Keratinocyte (primary cell): ENCODE measurements at regions not wholly inside any gene's neighbourhood (a gene's known extent, or its start where the extent isn't known, plus 50 kb on each side); places are given as distances from the start of the nearest gene placed in this dataset.

Experiments
- DNase-seq: peaks from one replicate; pipeline ENCODE4 v3.0.0-alpha.2; 2011; ENCODE audit warnings: low read depth, missing footprints, low spot score
- FAIRE-seq: peaks from 2 replicates; lab custom pipeline; 2011; peaks lifted over from hg19 to GRCh38; lab: Jason Lieb, UNC
- H2AFZ ChIP-seq: 2 replicates; pipeline ENCODE4 v1.6.0; 2012; ENCODE audit warnings: low read length, control low read depth, inconsistent platforms; ENCODE audit not compliant: control insufficient read depth
- H3K27ac ChIP-seq: 2 replicates; pipeline ENCODE4 v1.5.1; 2011; ENCODE audit warnings: low read length; ENCODE audit not compliant: control insufficient read depth, insufficient read depth
- H3K27me3 ChIP-seq: 3 replicates; pipeline ENCODE4 v1.6.0; 2011; ENCODE audit warnings: low read length; ENCODE audit not compliant: control insufficient read depth, insufficient read depth; ENCODE audit errors: extremely low read depth
- H3K36me3 ChIP-seq, 2 experiments: 2 replicates in 1 of 2; 3 replicates in 1 of 2; pipeline ENCODE4 v1.5.1; 2011; ENCODE audit warnings: low read length in 2 of 2, mild to moderate bottlenecking in 1 of 2; ENCODE audit not compliant: control insufficient read depth in 2 of 2, insufficient read depth in 2 of 2; ENCODE audit errors: extremely low read depth in 1 of 2
- H3K4me1 ChIP-seq: 3 replicates; pipeline ENCODE4 v1.5.1; 2011; ENCODE audit warnings: low read length; ENCODE audit not compliant: control insufficient read depth, insufficient read depth; ENCODE audit errors: extremely low read depth
- H3K4me2 ChIP-seq: 3 replicates; pipeline ENCODE4 v1.6.0; 2011; ENCODE audit warnings: low read depth, low read length; ENCODE audit not compliant: control insufficient read depth, insufficient read depth; ENCODE audit errors: extremely low read depth
- H3K4me3 ChIP-seq, 3 experiments: fragments of 200-600 bp in 1 of 3; sonication (generic) in 1 of 3; 2 replicates in 2 of 3; 3 replicates in 1 of 3; pipeline ENCODE4 v1.5.1; 2011 to 2016; ENCODE audit warnings: low read length in 3 of 3, mild to moderate bottlenecking in 3 of 3, control low read depth in 2 of 3, inconsistent platforms in 1 of 3, low read depth in 1 of 3, mixed read lengths in 1 of 3, mixed run types in 1 of 3, moderate library complexity in 1 of 3; ENCODE audit not compliant: control insufficient read depth in 2 of 3, insufficient read depth in 2 of 3; ENCODE audit errors: extremely low read depth in 1 of 3
- H3K79me2 ChIP-seq: 2 replicates; pipeline ENCODE4 v1.6.0; 2012; ENCODE audit warnings: low read length; ENCODE audit not compliant: control insufficient read depth, insufficient read depth
- H3K9ac ChIP-seq: 3 replicates; pipeline ENCODE4 v1.6.0; 2011; ENCODE audit warnings: low read length; ENCODE audit not compliant: control insufficient read depth, insufficient read depth; ENCODE audit errors: extremely low read depth
- H3K9me1 ChIP-seq: 3 replicates; pipeline ENCODE4 v1.6.0; 2011; ENCODE audit warnings: low read length; ENCODE audit not compliant: control insufficient read depth, insufficient read depth; ENCODE audit errors: extremely low read depth
- H3K9me3 ChIP-seq: 2 replicates; pipeline ENCODE4 v1.5.1; 2012; ENCODE audit warnings: low read depth, low read length; ENCODE audit not compliant: control insufficient read depth
- H4K20me1 ChIP-seq: 3 replicates; pipeline ENCODE4 v1.6.0; 2011; ENCODE audit warnings: low read length; ENCODE audit not compliant: control insufficient read depth, insufficient read depth; ENCODE audit errors: extremely low read depth
- CTCF ChIP-seq, 3 experiments: IDR thresholded peaks in 1 of 3; conservative IDR thresholded peaks in 1 of 3; optimal IDR thresholded peaks in 1 of 3; 2 replicates in 2 of 3; 3 replicates in 1 of 3; pipeline versions ENCODE3 to v1.5.1; 2011; ENCODE audit warnings: low read length in 3 of 3, mild to moderate bottlenecking in 3 of 3, moderate library complexity in 2 of 3, control low read depth in 1 of 3, inconsistent platforms in 1 of 3; ENCODE audit not compliant: insufficient read depth in 2 of 3; ENCODE audit errors: extremely low read depth in 1 of 3
- EZH2 ChIP-seq: IDR thresholded peaks from one replicate; pipeline ENCODE4 v1.6.1; 2012; ENCODE audit warnings: inconsistent platforms, mild to moderate bottlenecking, low read length, moderate library complexity
- dilution Hi-C: fragments of 300-500 bp; cut with MboI; formaldehyde crosslinking; loops from one replicate; pipeline ENCODE4 v1.7.0; 2020; ENCODE audit warnings: low sequenced_read_pairs; ENCODE audit not compliant: extremely low pct_ligation_motif_present

- Histone ChIP-seq H2AFZ (no peak overlapping the region), H3K4me1 (no peaks in the 10 kb centered on the region), H3K36me3 (no peaks in the 10 kb centered on the region), H3K79me2 (no peaks in the 10 kb centered on the region), H3K27me3 (peaks cover 3% of the 10 kb centered on the region), H4K20me1 (no peaks in the 10 kb centered on the region), H3K9me3 (no peaks in the 10 kb centered on the region), H3K4me2 (no peak overlapping the region), H3K27ac (no peak overlapping the region), H3K4me3 (no peak overlapping the region), H3K9ac (no peak overlapping the region), H3K9me1 (no peaks in the 10 kb centered on the region)
- dilution Hi-C loops: no loop called here
- FAIRE-seq (no peak), DNase-seq (no peak)
- TF ChIP-seq EZH2 (no peak), CTCF (optimal IDR thresholded peaks at IDR 0.05 in 1 of 3, IDR thresholded peaks at IDR 0.05 in 1 of 3, conservative IDR thresholded peaks at IDR 0.05 in 1 of 3; ENCODE audit: extremely low read depth in 1 of 3, insufficient read depth in 2 of 3, low read length in 3 of 3) (no peak)
Observed at GRCh38 chr20:40776466-40777457, 87.7 kb upstream of the MAFB start.

DNA sequence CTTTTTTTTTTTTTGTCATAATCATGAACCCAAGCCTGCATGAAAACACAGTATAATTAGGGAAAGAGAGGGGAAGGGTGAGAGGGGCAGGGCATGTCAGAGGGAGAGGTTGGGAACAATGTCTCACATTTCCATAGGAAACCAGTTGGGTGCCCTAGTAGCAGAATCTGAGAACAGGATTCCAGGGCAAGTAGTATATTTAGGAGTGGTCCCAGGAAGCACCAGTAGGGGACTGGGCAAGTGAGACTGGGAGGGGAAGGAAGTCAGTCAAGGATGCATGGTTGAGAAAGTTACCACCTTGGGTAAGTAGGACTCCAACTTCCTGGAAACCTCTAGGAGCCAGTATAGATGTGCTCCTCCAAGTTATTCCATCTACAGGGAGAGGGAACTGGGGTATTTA is 88.6 kb upstream of the MAFB start:
- peaks cover 7% of the 10 kb centered on the region for H3K27me3 ChIP-seq
- H3K4me3 ChIP-seq: no peak overlapping the region
- no peaks in the 10 kb centered on the region for H3K79me2 ChIP-seq
- H3K4me1 ChIP-seq: no peaks in the 10 kb centered on the region
- H3K4me2 ChIP-seq: no peak overlapping the region
- no peak overlapping the region for H3K27ac ChIP-seq
- no peak overlapping the region for H2AFZ ChIP-seq
- no peaks in the 10 kb centered on the region for H4K20me1 ChIP-seq
- H3K9me1 ChIP-seq: no peaks in the 10 kb centered on the region
- DNase-seq (no peak), FAIRE-seq (no peak)
- no peaks in the 10 kb centered on the region for H3K36me3 ChIP-seq
- dilution Hi-C loops: no loop called here
- TF ChIP-seq EZH2: no peak
- TF ChIP-seq CTCF (optimal IDR thresholded peaks at IDR 0.05 in 1 of 3, IDR thresholded peaks at IDR 0.05 in 1 of 3, conservative IDR thresholded peaks at IDR 0.05 in 1 of 3; ENCODE audit: extremely low read depth in 1 of 3, insufficient read depth in 2 of 3, low read length in 3 of 3): no peak
- H3K9me3 ChIP-seq: no peaks in the 10 kb centered on the region
- H3K9ac ChIP-seq: no peak overlapping the region
